HepG2 (cell line): ENCODE measurements at regions not wholly inside any gene's neighbourhood (a gene's known extent, or its start where the extent isn't known, plus 50 kb on each side); places are given as distances from the start of the nearest gene placed in this dataset.

ENCODE experiments used
- ATAC-seq: fragments of 200-7000 bp; cut with Tn5 transposase; 3 replicates; pipeline ENCODE4 v1.9.1; 2020; ENCODE audit warnings: mild to moderate bottlenecking, moderate library complexity
- BruUV-seq: library from RNA; stranded (reverse); fragments of 400-500 nt; replicated peaks from 2 replicates; lab custom pipeline; 2021; lab: Mats Ljungman, UMichigan
- CTCF ChIA-PET: fragments of 300-600 bp; formaldehyde crosslinking; extraction: SDS; loops from one replicate; lab custom pipeline; 2021; ENCODE audit warnings: low total read pairs, inconsistent platforms, low intra/inter-chr PET ratio; lab: Yijun Ruan, JAX
- POLR2A ChIA-PET: fragments of 350-600 bp; sonication (Branson Sonifier 250); formaldehyde crosslinking; loops from one replicate; lab custom pipeline; 2020; ENCODE audit warnings: antibody characterized with exemption, inconsistent platforms; lab: Yijun Ruan, JAX
- DNase-seq: peaks from one replicate; pipeline ENCODE4 v3.0.0-alpha.2; 2015; ENCODE audit warnings: low spot score
- FAIRE-seq: peaks from 3 replicates; lab custom pipeline; 2011; peaks lifted over from hg19 to GRCh38; lab: Jason Lieb, UNC
- H2AFZ ChIP-seq: one replicate; pipeline ENCODE4 v1.6.1; 2011; ENCODE audit warnings: low read length, inconsistent platforms
- H3K27ac ChIP-seq: fragments of 300-600 bp; 3 replicates; pipeline ENCODE4 v1.8.0; 2011; ENCODE audit warnings: mixed run types, mild to moderate bottlenecking, mixed read lengths, low read length, inconsistent platforms; ENCODE audit not compliant: insufficient read depth; ENCODE audit errors: extremely low read length
- H3K27me3 ChIP-seq, 2 experiments: fragments of 200-600 bp in 1 of 2; 2 replicates in 1 of 2; 3 replicates in 1 of 2; pipeline versions ENCODE4 v1.6.0 to v1.8.0; 2011; ENCODE audit warnings: low read length in 2 of 2, mild to moderate bottlenecking in 2 of 2, moderate library complexity in 2 of 2, inconsistent platforms in 1 of 2; ENCODE audit not compliant: insufficient read depth in 2 of 2, control insufficient read depth in 1 of 2
- H3K36me3 ChIP-seq, 2 experiments: fragments of 200-600 bp in 1 of 2; replicated peaks in 1 of 2; 2 replicates in 1 of 2; 3 replicates in 1 of 2; pipeline versions ENCODE4 v1.5.1 to v1.8.0; 2011; ENCODE audit warnings: low read length in 2 of 2, inconsistent platforms in 1 of 2; ENCODE audit not compliant: insufficient read depth in 2 of 2, control insufficient read depth in 1 of 2
- H3K4me1 ChIP-seq: 2 replicates; pipeline ENCODE4 v1.5.1; 2012; ENCODE audit warnings: low read length, inconsistent platforms; ENCODE audit not compliant: insufficient read depth
- H3K4me2 ChIP-seq: 2 replicates; pipeline ENCODE4 v1.6.0; 2011; ENCODE audit warnings: low read depth, low read length, inconsistent platforms
- H3K4me3 ChIP-seq, 3 experiments: fragments of 200-600 bp in 1 of 3; sonication (generic), shearing (Covaris generic) in 1 of 3; replicated peaks in 1 of 3; 2 replicates each; pipeline ENCODE4 v1.5.1; 2011 to 2016; ENCODE audit warnings: low read length in 3 of 3, inconsistent platforms in 2 of 3, low read depth in 2 of 3, mild to moderate bottlenecking in 2 of 3, control low read depth in 1 of 3, mixed read lengths in 1 of 3; ENCODE audit not compliant: insufficient read depth in 1 of 3
- H3K79me2 ChIP-seq: one replicate; pipeline ENCODE4 v1.6.1; 2011; ENCODE audit warnings: low read length, inconsistent platforms; ENCODE audit not compliant: insufficient read depth
- H3K9ac ChIP-seq: 2 replicates; pipeline ENCODE4 v1.6.0; 2011; ENCODE audit warnings: mild to moderate bottlenecking, low read depth, low read length, inconsistent platforms; ENCODE audit not compliant: insufficient read depth
- H3K9me3 ChIP-seq: 2 replicates; pipeline ENCODE4 v1.5.1; 2012; ENCODE audit warnings: mild to moderate bottlenecking, low read length
- H4K20me1 ChIP-seq: 2 replicates; pipeline ENCODE4 v1.6.0; 2011; ENCODE audit warnings: inconsistent platforms, mild to moderate bottlenecking, low read length, moderate library complexity; ENCODE audit not compliant: insufficient read depth
- IRF2 ChIP-seq: IDR thresholded peaks from 2 replicates; pipeline ENCODE4 v1.6.1; 2018; ENCODE audit warnings: missing genetic modification reagents, missing compliant biosample characterization
- ISX ChIP-seq: sonication (generic); formaldehyde crosslinking; conservative IDR thresholded peaks from 2 replicates; pipeline ENCODE4 v1.5.0; 2020; ENCODE audit warnings: missing genetic modification reagents
- MAFF ChIP-seq: IDR thresholded peaks from 2 replicates; pipeline ENCODE4 v1.6.1; 2011; ENCODE audit warnings: low read depth, low read length, improper control_type of control experiment
- PAWR ChIP-seq: sonication (generic); formaldehyde crosslinking; IDR thresholded peaks from 2 replicates; pipeline ENCODE4 v1.4.0; 2020; ENCODE audit warnings: missing genetic modification reagents, mild to moderate bottlenecking, borderline replicate concordance
- SALL2 ChIP-seq: sonication (generic); formaldehyde crosslinking; IDR thresholded peaks from 2 replicates; pipeline ENCODE4 v1.8.1; 2023; ENCODE audit warnings: mild to moderate bottlenecking, missing genetic modification reagents, inconsistent platforms
- SIN3A ChIP-seq: IDR thresholded peaks from 2 replicates; pipeline ENCODE4 v1.6.1; 2011; ENCODE audit warnings: low read depth, mild to moderate bottlenecking, control low read depth, low read length, borderline replicate concordance
- TEAD3 ChIP-seq: optimal IDR thresholded peaks from 2 replicates; pipeline ENCODE3; 2016; ENCODE audit warnings: borderline replicate concordance
- ZNF326 ChIP-seq: sonication (generic); formaldehyde crosslinking; IDR thresholded peaks from 2 replicates; pipeline ENCODE4 v1.4.0; 2020; ENCODE audit warnings: missing genetic modification reagents, borderline replicate concordance
- ZNF367 ChIP-seq: sonication (generic); formaldehyde crosslinking; IDR thresholded peaks from 2 replicates; pipeline ENCODE4 v1.4.0; 2020; ENCODE audit warnings: missing genetic modification reagents, borderline replicate concordance
- ZNF678 ChIP-seq: sonication (generic); formaldehyde crosslinking; IDR thresholded peaks from 2 replicates; pipeline ENCODE4 v1.4.0; 2020; ENCODE audit warnings: mild to moderate bottlenecking, missing genetic modification reagents
- ZNF724P ChIP-seq: sonication (generic); formaldehyde crosslinking; IDR thresholded peaks from 2 replicates; pipeline ENCODE4 v1.8.0; 2022; ENCODE audit warnings: missing genetic modification reagents, borderline replicate concordance
- ZNF891 ChIP-seq: sonication (generic); formaldehyde crosslinking; IDR thresholded peaks from 2 replicates; pipeline ENCODE4 v1.5.0; 2020; ENCODE audit warnings: mild to moderate bottlenecking, missing genetic modification reagents
- WGBS: methylation state at CpG from one replicate; pipeline ENCODE4 v1.1.6; 2017; ENCODE audit warnings: low lambda C conversion rate; 5-methylcytosine and 5-hydroxymethylcytosine counted together
- in situ Hi-C: cut with HindIII; loops from 2 replicates; pipeline ENCODE4 v1.10.0; 2017; ENCODE audit warnings: low pct_unique_long_range_greater_than_20kb; ENCODE audit not compliant: extremely low pct_ligation_motif_present
- intact Hi-C: fragments of 100-400 bp; cut with micrococcal nuclease; formaldehyde crosslinking; loops from one replicate; pipeline ENCODE4 v1.10.0; 2022; ENCODE audit not compliant: unreplicated experiment
- TF ChIP-seq, protein P1 (sequence below): IDR thresholded peaks from 2 replicates; pipeline ENCODE4 v1.6.1; 2016; ENCODE audit warnings: missing compliant biosample characterization, missing genetic modification reagents, borderline replicate concordance
- TF ChIP-seq, protein P2 (sequence below): sonication (generic); formaldehyde crosslinking; IDR thresholded peaks from 2 replicates; pipeline ENCODE4 v1.4.0; 2020; ENCODE audit warnings: missing genetic modification reagents
- TF ChIP-seq, protein P3 (sequence below): sonication (generic); formaldehyde crosslinking; IDR thresholded peaks from 2 replicates; pipeline ENCODE4 v1.5.0; 2020; ENCODE audit warnings: mild to moderate bottlenecking, missing genetic modification reagents, borderline replicate concordance

DNA sequence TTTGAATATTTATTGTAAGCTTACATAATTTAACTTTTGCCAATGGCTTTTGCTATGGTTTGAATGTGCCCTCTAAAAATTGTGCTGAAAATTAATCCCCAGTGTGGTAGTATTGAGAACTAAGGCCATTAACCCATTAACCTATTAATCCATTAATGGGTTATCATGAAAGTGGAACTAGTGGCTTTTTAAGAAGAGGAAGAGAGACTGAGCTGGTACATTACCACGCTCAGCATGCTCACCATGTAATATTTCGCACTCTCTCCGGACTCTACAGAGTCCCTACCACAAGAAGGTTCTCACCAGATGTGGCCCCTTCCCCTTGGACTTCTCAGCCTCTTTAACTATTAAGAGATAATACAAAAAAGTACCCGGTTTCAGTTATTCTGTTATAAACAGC lies 164.4 kb upstream of the ZRANB2 start (continued):
- TF ChIP-seq, protein P1, sequence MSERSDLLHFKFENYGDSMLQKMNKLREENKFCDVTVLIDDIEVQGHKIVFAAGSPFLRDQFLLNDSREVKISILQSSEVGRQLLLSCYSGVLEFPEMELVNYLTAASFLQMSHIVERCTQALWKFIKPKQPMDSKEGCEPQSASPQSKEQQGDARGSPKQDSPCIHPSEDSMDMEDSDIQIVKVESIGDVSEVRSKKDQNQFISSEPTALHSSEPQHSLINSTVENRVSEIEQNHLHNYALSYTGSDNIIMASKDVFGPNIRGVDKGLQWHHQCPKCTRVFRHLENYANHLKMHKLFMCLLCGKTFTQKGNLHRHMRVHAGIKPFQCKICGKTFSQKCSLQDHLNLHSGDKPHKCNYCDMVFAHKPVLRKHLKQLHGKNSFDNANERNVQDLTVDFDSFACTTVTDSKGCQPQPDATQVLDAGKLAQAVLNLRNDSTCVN (CRISPR knock-in tag): no peak
- no peak for TF ChIP-seq PAWR (CRISPR knock-in tag)
- TF ChIP-seq SIN3A: no peak

DNA sequence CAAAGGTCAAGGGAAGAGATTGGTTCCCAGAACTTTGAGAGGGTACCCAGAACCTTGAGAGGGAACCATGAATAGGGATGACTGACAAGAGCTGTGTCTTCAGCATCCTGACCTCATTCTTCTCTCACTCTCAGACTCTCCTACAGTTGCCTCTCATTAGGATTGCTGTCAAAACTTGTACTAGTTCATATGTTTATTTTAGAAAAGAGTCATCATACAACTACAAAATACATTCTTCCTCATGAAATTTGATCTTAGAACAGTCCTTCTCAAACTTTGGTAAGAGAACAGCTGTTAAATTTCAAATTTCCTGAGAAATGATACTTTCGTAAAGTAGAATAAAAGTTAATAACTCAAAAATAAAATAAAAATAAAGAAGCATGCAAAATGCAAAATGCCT lies 161.4 kb upstream of the ZRANB2 start:
- ATAC-seq (no peak), DNase-seq (no peak), FAIRE-seq (no peak)
- ChIA-PET CTCF (no interaction called here), POLR2A (no interaction called here)
- peaks cover 58% of the 10 kb centered on the region for H3K9me3 ChIP-seq
- in situ Hi-C loops: no loop called here
- WGBS: 27% methylated on average over 1 of the region's 1 CpG
- no peaks in the 10 kb centered on the region for H3K27me3 ChIP-seq
- H3K27ac ChIP-seq: no peak overlapping the region
- no peak overlapping the region for H3K4me3 ChIP-seq
- H3K9ac ChIP-seq: no peak overlapping the region
- no peak overlapping the region for H3K4me2 ChIP-seq
- TF ChIP-seq, protein P2, sequence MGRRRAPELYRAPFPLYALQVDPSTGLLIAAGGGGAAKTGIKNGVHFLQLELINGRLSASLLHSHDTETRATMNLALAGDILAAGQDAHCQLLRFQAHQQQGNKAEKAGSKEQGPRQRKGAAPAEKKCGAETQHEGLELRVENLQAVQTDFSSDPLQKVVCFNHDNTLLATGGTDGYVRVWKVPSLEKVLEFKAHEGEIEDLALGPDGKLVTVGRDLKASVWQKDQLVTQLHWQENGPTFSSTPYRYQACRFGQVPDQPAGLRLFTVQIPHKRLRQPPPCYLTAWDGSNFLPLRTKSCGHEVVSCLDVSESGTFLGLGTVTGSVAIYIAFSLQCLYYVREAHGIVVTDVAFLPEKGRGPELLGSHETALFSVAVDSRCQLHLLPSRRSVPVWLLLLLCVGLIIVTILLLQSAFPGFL: no peak
- no peaks in the 10 kb centered on the region for H3K79me2 ChIP-seq
- BruUV-seq: no TSS peak
- no peaks in the 10 kb centered on the region for H4K20me1 ChIP-seq
- H2AFZ ChIP-seq: no peak overlapping the region
- no peaks in the 10 kb centered on the region for H3K4me1 ChIP-seq
- no peaks in the 10 kb centered on the region for H3K36me3 ChIP-seq
- intact Hi-C loops: no loop called here

DNA sequence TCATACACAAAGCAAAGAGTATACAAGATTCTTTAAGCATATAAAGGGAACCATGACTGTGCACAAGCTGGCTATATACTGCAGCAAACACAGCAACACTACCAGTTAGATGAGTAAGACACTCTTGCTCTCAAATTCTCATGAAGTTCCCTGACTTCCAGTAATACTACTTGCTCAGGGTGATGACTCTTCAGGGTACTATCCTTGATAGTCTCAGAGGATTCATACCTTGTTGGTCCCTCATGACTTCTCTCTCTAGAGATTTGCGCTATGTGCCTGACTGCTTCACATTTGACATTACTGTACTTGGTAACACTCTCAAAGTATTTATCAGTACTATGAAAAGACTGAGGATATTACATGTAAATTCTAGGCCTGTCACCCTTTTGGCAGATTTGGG lies 159.8 kb upstream of the ZRANB2 start:
- H3K4me1 ChIP-seq: no peaks in the 10 kb centered on the region
- CTCF ChIA-PET: no interaction called here
- H3K9me3 ChIP-seq: peaks cover 50% of the 10 kb centered on the region
- no peaks in the 10 kb centered on the region for H3K36me3 ChIP-seq
- H3K27me3 ChIP-seq: no peaks in the 10 kb centered on the region
- BruUV-seq: no TSS peak
- H4K20me1 ChIP-seq: no peaks in the 10 kb centered on the region
- H3K79me2 ChIP-seq: no peaks in the 10 kb centered on the region
- no peak for ATAC-seq
- H3K4me3 ChIP-seq: no peak overlapping the region
- in situ Hi-C loops: no loop called here
- POLR2A ChIA-PET: no interaction called here
- no peak overlapping the region for H3K9ac ChIP-seq
- 73% methylated on average over 1 of the region's 1 CpG for WGBS
- DNase-seq: no peak
- no peak overlapping the region for H3K27ac ChIP-seq
- H2AFZ ChIP-seq: no peak overlapping the region
- H3K4me2 ChIP-seq: no peak overlapping the region
- intact Hi-C loops: no loop called here
- FAIRE-seq: no peak
- TF ChIP-seq ISX (CRISPR knock-in tag) (no peak), TEAD3 (no peak), ZNF724P (CRISPR knock-in tag) (no peak), ZNF678 (CRISPR knock-in tag) (no peak), ZNF367 (CRISPR knock-in tag) (no peak), ZNF326 (CRISPR knock-in tag) (no peak), IRF2 (CRISPR knock-in tag) (no peak), ZNF891 (CRISPR knock-in tag) (no peak), SALL2 (CRISPR knock-in tag) (no peak), MAFF (no peak)
- TF ChIP-seq, protein P3, sequence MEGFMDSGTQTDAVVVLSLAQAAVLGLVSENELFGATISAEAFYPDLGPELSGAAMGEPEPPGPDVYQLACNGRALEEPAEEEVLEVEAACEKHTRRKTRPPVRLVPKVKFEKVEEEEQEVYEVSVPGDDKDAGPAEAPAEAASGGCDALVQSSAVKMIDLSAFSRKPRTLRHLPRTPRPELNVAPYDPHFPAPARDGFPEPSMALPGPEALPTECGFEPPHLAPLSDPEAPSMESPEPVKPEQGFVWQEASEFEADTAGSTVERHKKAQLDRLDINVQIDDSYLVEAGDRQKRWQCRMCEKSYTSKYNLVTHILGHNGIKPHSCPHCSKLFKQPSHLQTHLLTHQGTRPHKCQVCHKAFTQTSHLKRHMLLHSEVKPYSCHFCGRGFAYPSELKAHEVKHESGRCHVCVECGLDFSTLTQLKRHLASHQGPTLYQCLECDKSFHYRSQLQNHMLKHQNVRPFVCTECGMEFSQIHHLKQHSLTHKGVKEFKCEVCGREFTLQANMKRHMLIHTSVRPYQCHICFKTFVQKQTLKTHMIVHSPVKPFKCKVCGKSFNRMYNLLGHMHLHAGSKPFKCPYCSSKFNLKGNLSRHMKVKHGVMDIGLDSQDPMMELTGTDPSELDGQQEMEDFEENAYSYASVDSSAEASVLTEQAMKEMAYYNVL (CRISPR knock-in tag): no peak
